ENCODE measurements at regions not wholly inside any gene's neighbourhood (a gene's known extent, or its start where the extent isn't known, plus 50 kb on each side); places are given as distances from the start of the nearest gene placed in this dataset.
A peak's percentile ranks its signal among the peaks of the same experiment; 100 is the strongest.

DNA sequence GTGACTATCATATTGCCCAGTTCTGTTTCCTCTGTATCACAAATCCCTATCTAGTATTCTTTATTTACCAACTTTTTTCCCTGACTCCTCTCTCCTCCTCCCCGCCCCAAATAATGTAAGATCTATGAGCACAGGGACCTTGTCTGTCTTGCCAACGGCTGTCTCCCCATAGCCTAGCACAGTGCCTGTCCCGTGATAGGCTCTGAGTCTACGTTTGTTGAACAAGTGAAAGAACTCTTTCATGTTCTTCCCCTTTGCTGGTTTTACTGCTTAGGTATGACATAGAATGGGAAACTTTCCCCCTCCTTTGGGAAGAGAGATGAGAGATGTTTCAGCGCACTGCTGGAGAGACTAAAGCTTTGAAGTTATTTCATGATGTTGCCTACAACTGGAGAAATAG, 367.0 kb downstream of the PRDM2 start:
- no peak for DNase-seq
- no peaks in the 10 kb centered on the region for H3K27me3 ChIP-seq (ENCODE audit: insufficient read depth, low read length, poor library complexity)
- H2AK5ac ChIP-seq (ENCODE audit: low read length) = no peak overlapping the region
- no peaks in the 10 kb centered on the region for H3K79me1 ChIP-seq (ENCODE audit: low read length)
- no peaks in the 10 kb centered on the region for H3K79me2 ChIP-seq (ENCODE audit: control insufficient read depth, insufficient read depth, low read length)
- no peak overlapping the region for H3K27ac ChIP-seq (ENCODE audit: low read depth, low read length)
- H4K5ac ChIP-seq (ENCODE audit: low read length) = no peak overlapping the region
- H3K4me1 ChIP-seq (ENCODE audit: control insufficient read depth, low read depth, low read length) = no peaks in the 10 kb centered on the region
- no peak overlapping the region for H4K8ac ChIP-seq (ENCODE audit: low read depth, low read length)
- H2BK5ac ChIP-seq (ENCODE audit: low read length) = no peak overlapping the region
- H3K4me3 ChIP-seq (ENCODE audit: low read length) = no peak overlapping the region
- WGBS (ENCODE audit: extremely low coverage, insufficient coverage, low lambda C conversion rate) = no CpG with 5 or more reads among the region's 5 CpGs
- no peak overlapping the region for H2BK15ac ChIP-seq (replicated peaks; ENCODE audit: low read depth)
- no peak overlapping the region for H2BK120ac ChIP-seq (ENCODE audit: low read depth, low read length)
- H3K23ac ChIP-seq (ENCODE audit: low read length) = no peak overlapping the region
- no peak overlapping the region for H3K56ac ChIP-seq (ENCODE audit: low read length)
- no peak overlapping the region for H3K4me2 ChIP-seq (ENCODE audit: low read length)
- H3K4ac ChIP-seq (ENCODE audit: low read depth, low read length) = no peak overlapping the region
- no peaks in the 10 kb centered on the region for H3K36me3 ChIP-seq (ENCODE audit: control insufficient read depth, insufficient read depth, low read length)
- H3K9ac ChIP-seq (ENCODE audit: low read length) = no peak overlapping the region
- no peak overlapping the region for H3K18ac ChIP-seq (ENCODE audit: low read length)

DNA sequence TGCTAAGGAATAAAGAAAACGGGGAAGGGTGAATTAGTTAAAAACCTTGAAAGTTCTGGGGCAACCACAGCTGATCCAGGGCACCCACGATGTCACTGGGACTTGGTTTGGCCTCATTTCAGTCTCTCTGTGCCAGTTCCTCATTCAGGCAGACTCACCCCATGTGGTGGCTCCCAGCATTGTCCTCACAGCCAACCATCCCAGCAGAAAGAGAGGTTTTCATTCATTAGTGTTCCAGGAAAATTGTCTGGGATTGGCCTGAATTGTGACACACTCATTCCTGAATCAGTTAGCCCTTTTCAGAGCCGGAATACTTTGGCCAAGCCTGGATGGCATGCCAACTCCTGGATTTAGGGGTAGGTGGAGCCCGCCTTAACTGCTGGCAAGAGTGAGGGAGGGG, 367.7 kb downstream of the PRDM2 start:
- Histone ChIP-seq H4K5ac (ENCODE audit: low read length) (no peak overlapping the region), H2AK5ac (ENCODE audit: low read length) (no peak overlapping the region), H2BK120ac (ENCODE audit: low read depth, low read length) (no peak overlapping the region), H3K79me1 (ENCODE audit: low read length) (no peaks in the 10 kb centered on the region), H3K4me1 (ENCODE audit: control insufficient read depth, low read depth, low read length) (no peaks in the 10 kb centered on the region), H2BK15ac (replicated peaks; ENCODE audit: low read depth) (no peak overlapping the region), H3K9ac (ENCODE audit: low read length) (no peak overlapping the region), H3K27ac (ENCODE audit: low read depth, low read length) (no peak overlapping the region), H3K4ac (ENCODE audit: low read depth, low read length) (no peak overlapping the region), H3K27me3 (ENCODE audit: insufficient read depth, low read length, poor library complexity) (no peaks in the 10 kb centered on the region), H3K79me2 (ENCODE audit: control insufficient read depth, insufficient read depth, low read length) (no peaks in the 10 kb centered on the region), H3K18ac (ENCODE audit: low read length) (no peak overlapping the region), H3K4me2 (ENCODE audit: low read length) (no peak overlapping the region), H2BK5ac (ENCODE audit: low read length) (no peak overlapping the region), H3K56ac (ENCODE audit: low read length) (no peak overlapping the region), H3K36me3 (ENCODE audit: control insufficient read depth, insufficient read depth, low read length) (no peaks in the 10 kb centered on the region), H3K23ac (ENCODE audit: low read length) (no peak overlapping the region), H4K8ac (ENCODE audit: low read depth, low read length) (no peak overlapping the region), H3K4me3 (ENCODE audit: low read length) (no peak overlapping the region)
- DNase-seq = peak; percentile 1
- no CpG with 5 or more reads among the region's 4 CpGs for WGBS (ENCODE audit: extremely low coverage, insufficient coverage, low lambda C conversion rate)

DNA sequence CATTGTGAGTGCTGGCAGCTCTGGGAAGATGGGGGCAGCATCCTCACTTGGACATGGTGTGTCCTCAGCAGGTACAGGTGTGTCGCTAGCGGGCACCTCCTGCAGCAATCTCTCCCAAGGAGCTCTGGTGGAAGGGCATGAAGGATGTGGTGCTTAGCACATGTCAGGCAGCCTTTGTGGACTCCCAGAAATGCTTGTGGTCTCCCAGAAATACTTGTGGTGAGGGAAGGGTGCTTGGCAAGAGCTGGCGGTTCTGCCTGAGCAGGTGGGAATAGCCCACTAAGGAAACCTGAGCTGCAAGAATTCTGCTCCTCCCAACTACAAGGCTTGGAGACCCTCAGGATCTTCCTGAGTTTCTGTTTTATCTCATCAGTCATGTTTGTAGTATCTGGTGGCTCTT, 371.6 kb downstream of the PRDM2 start:
- Histone ChIP-seq H3K79me1 (ENCODE audit: low read length) (no peaks in the 10 kb centered on the region), H3K18ac (ENCODE audit: low read length) (no peak overlapping the region), H3K36me3 (ENCODE audit: control insufficient read depth, insufficient read depth, low read length) (no peaks in the 10 kb centered on the region), H3K23ac (ENCODE audit: low read length) (no peak overlapping the region), H3K4me2 (ENCODE audit: low read length) (no peak overlapping the region), H4K5ac (ENCODE audit: low read length) (no peak overlapping the region), H3K4ac (ENCODE audit: low read depth, low read length) (no peak overlapping the region), H2BK15ac (replicated peaks; ENCODE audit: low read depth) (no peak overlapping the region), H4K8ac (ENCODE audit: low read depth, low read length) (no peak overlapping the region), H2BK120ac (ENCODE audit: low read depth, low read length) (no peak overlapping the region), H2BK5ac (ENCODE audit: low read length) (no peak overlapping the region), H3K79me2 (ENCODE audit: control insufficient read depth, insufficient read depth, low read length) (no peaks in the 10 kb centered on the region), H3K9ac (ENCODE audit: low read length) (no peak overlapping the region), H2AK5ac (ENCODE audit: low read length) (no peak overlapping the region), H3K56ac (ENCODE audit: low read length) (no peak overlapping the region), H3K4me3 (ENCODE audit: low read length) (no peak overlapping the region), H3K27me3 (ENCODE audit: insufficient read depth, low read length, poor library complexity) (no peaks in the 10 kb centered on the region), H3K27ac (ENCODE audit: low read depth, low read length) (no peak overlapping the region), H3K4me1 (ENCODE audit: control insufficient read depth, low read depth, low read length) (no peaks in the 10 kb centered on the region)
- no CpG with 5 or more reads among the region's 3 CpGs for WGBS (ENCODE audit: extremely low coverage, insufficient coverage, low lambda C conversion rate)
- DNase-seq = no peak

DNA sequence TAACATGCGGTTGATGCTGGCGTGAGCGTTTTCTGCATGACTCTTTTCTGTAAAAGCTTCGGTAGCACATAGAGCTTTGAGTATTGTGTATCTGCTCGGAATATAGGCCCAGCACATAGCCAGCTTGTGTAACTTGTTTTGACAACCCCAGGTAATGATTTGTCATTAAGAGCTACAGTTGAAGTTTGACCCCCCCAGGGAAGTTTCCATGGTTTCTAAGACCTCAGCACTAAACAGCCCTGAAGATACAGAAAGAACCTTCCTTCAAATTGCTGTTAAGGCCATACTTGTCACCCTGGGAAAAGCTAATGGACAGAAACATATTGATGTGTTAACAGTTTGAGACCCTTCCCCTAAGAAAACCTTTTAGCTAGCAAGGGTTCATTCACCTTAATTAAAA, 380.7 kb downstream of the PRDM2 start:
- H4K8ac ChIP-seq (ENCODE audit: low read depth, low read length) = no peak overlapping the region
- H2AK5ac ChIP-seq (ENCODE audit: low read length) = no peak overlapping the region
- no peak overlapping the region for H3K23ac ChIP-seq (ENCODE audit: low read length)
- no peaks in the 10 kb centered on the region for H3K36me3 ChIP-seq (ENCODE audit: control insufficient read depth, insufficient read depth, low read length)
- H4K5ac ChIP-seq (ENCODE audit: low read length) = no peak overlapping the region
- H3K9ac ChIP-seq (ENCODE audit: low read length) = no peak overlapping the region
- WGBS (ENCODE audit: extremely low coverage, insufficient coverage, low lambda C conversion rate) = no CpG with 5 or more reads among the region's 5 CpGs
- DNase-seq = no peak
- no peak overlapping the region for H3K27ac ChIP-seq (ENCODE audit: low read depth, low read length)
- H3K4ac ChIP-seq (ENCODE audit: low read depth, low read length) = no peak overlapping the region
- no peaks in the 10 kb centered on the region for H3K79me1 ChIP-seq (ENCODE audit: low read length)
- no peak overlapping the region for H3K4me2 ChIP-seq (ENCODE audit: low read length)
- no peak overlapping the region for H3K18ac ChIP-seq (ENCODE audit: low read length)
- H2BK120ac ChIP-seq (ENCODE audit: low read depth, low read length) = no peak overlapping the region
- no peaks in the 10 kb centered on the region for H3K79me2 ChIP-seq (ENCODE audit: control insufficient read depth, insufficient read depth, low read length)
- no peak overlapping the region for H3K56ac ChIP-seq (ENCODE audit: low read length)
- no peak overlapping the region for H2BK15ac ChIP-seq (replicated peaks; ENCODE audit: low read depth)
- no peak overlapping the region for H2BK5ac ChIP-seq (ENCODE audit: low read length)
- H3K27me3 ChIP-seq (ENCODE audit: insufficient read depth, low read length, poor library complexity) = no peaks in the 10 kb centered on the region
- H3K4me3 ChIP-seq (ENCODE audit: low read length) = no peak overlapping the region
- H3K4me1 ChIP-seq (ENCODE audit: control insufficient read depth, low read depth, low read length) = no peaks in the 10 kb centered on the region

DNA sequence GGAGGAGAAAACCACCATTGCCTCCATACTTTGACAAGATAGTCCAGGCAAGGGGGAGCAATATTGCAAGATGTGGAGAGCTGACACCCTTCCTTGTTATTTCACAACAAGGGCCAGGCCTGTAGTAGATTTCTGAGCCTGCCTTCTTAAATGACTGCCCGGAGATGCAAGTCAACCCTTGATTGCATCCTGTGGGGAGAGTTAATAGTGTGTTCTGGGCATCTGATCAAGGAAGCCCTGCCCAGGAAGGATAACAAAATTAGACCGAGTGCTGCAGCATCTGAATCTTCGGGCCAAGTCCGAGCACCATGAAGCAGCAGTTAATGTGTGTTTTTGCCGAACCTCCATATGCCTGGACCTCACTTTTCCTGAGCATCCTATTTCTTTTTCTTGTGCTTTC, 382.3 kb downstream of the PRDM2 start:
- DNase-seq = no peak
- Histone ChIP-seq H3K4me2 (ENCODE audit: low read length) (no peak overlapping the region), H4K8ac (ENCODE audit: low read depth, low read length) (no peak overlapping the region), H3K4me1 (ENCODE audit: control insufficient read depth, low read depth, low read length) (no peaks in the 10 kb centered on the region), H3K36me3 (ENCODE audit: control insufficient read depth, insufficient read depth, low read length) (no peaks in the 10 kb centered on the region), H3K56ac (ENCODE audit: low read length) (no peak overlapping the region), H2BK5ac (ENCODE audit: low read length) (no peak overlapping the region), H3K23ac (ENCODE audit: low read length) (no peak overlapping the region), H3K79me1 (ENCODE audit: low read length) (no peaks in the 10 kb centered on the region), H3K4ac (ENCODE audit: low read depth, low read length) (no peak overlapping the region), H2BK120ac (ENCODE audit: low read depth, low read length) (no peak overlapping the region), H3K27me3 (ENCODE audit: insufficient read depth, low read length, poor library complexity) (no peaks in the 10 kb centered on the region), H3K27ac (ENCODE audit: low read depth, low read length) (no peak overlapping the region), H4K5ac (ENCODE audit: low read length) (no peak overlapping the region), H3K9ac (ENCODE audit: low read length) (no peak overlapping the region), H2AK5ac (ENCODE audit: low read length) (no peak overlapping the region), H3K79me2 (ENCODE audit: control insufficient read depth, insufficient read depth, low read length) (no peaks in the 10 kb centered on the region), H3K18ac (ENCODE audit: low read length) (no peak overlapping the region), H3K4me3 (ENCODE audit: low read length) (no peak overlapping the region), H2BK15ac (replicated peaks; ENCODE audit: low read depth) (no peak overlapping the region)
- WGBS (ENCODE audit: extremely low coverage, insufficient coverage, low lambda C conversion rate) = no CpG with 5 or more reads among the region's 5 CpGs

DNA sequence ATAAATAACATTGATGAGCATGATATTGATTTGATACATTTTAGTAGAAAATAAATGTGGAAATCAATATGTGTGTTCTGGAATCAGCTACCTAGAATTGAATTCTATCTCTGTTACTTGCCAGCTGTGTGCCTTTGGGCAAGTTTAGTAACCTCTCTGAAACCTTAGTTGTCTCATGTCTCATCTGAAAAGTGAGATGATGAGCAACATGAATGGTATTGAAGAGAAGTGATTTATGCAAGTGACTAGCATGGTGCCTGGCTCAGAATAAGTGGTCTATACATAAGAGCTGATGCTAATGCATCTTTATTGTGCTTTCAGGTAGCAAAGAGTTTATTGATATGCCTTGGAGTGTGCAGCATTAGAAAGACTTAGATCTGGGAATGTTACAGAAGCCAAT, 383.3 kb downstream of the PRDM2 start:
- Histone ChIP-seq H3K36me3 (ENCODE audit: control insufficient read depth, insufficient read depth, low read length) (no peaks in the 10 kb centered on the region), H3K18ac (ENCODE audit: low read length) (no peak overlapping the region), H2BK15ac (replicated peaks; ENCODE audit: low read depth) (no peak overlapping the region), H3K4me2 (ENCODE audit: low read length) (no peak overlapping the region), H3K79me2 (ENCODE audit: control insufficient read depth, insufficient read depth, low read length) (no peaks in the 10 kb centered on the region), H2AK5ac (ENCODE audit: low read length) (no peak overlapping the region), H3K56ac (ENCODE audit: low read length) (no peak overlapping the region), H3K27me3 (ENCODE audit: insufficient read depth, low read length, poor library complexity) (no peaks in the 10 kb centered on the region), H2BK5ac (ENCODE audit: low read length) (no peak overlapping the region), H3K4me3 (ENCODE audit: low read length) (no peak overlapping the region), H2BK120ac (ENCODE audit: low read depth, low read length) (no peak overlapping the region), H3K9ac (ENCODE audit: low read length) (no peak overlapping the region), H3K23ac (ENCODE audit: low read length) (no peak overlapping the region), H3K27ac (ENCODE audit: low read depth, low read length) (no peak overlapping the region), H4K8ac (ENCODE audit: low read depth, low read length) (no peak overlapping the region), H3K79me1 (ENCODE audit: low read length) (no peaks in the 10 kb centered on the region), H4K5ac (ENCODE audit: low read length) (no peak overlapping the region), H3K4me1 (ENCODE audit: control insufficient read depth, low read depth, low read length) (no peaks in the 10 kb centered on the region), H3K4ac (ENCODE audit: low read depth, low read length) (no peak overlapping the region)
- DNase-seq = no peak
